Activated T-cell treated with anti-CD3 and anti-CD28 coated beads, Interleukin-2, amount 50 U/mL, for 48 hours (primary cell): ENCODE measurements at regions not wholly inside any gene's neighbourhood (a gene's known extent, or its start where the extent isn't known, plus 50 kb on each side); places are given as distances from the start of the nearest gene placed in this dataset.

ENCODE experiments used
- DNase-seq, 2 experiments: peaks; one replicate each; pipeline ENCODE4 v3.0.0-alpha.2; 2020

- DNase-seq: no peak
These were observed 484.5 kb downstream of the NR2F1-AS1 start for GRCh38 chr5:93096561-93096960.

DNA sequence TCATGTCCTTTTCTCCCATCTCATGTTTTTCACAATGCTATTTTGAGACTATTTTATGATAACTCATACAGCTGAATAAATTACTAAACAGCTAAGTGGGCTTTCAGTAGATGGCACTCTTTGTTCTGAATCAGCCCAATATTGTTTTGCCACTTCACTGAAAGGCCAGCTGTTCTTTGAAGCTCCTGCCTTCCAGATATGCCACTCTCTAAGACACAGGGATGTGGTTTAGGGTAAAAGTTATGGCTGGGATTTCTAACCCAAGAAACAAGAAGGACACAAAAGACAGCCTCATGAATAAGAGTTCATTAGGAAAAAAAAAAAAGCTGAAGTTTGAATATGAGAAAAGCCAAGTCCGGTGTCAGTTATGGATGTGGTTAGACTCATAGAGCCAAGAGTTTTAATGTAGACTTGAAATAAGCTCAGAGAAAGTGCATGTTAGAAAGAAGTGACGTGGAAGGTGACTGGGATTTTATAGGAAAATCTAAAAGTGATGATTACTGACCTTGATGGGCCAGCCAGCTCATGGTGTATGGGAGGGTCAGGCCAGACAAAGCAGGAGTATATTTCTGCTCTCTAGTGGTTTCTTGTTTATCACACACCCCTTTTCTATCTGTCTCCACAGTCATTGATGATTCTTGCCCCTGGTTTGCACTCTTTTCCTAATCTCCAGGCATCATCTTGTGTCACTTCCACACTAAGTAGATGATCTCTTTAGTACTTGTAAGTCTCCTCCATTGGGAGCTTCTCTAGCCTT, 488.5 kb downstream of the NR2F1-AS1 start:
- no peak for DNase-seq

- DNase-seq: no peak
These were observed 490.3 kb downstream of the NR2F1-AS1 start for GRCh38 chr5:93090698-93091097.

DNA sequence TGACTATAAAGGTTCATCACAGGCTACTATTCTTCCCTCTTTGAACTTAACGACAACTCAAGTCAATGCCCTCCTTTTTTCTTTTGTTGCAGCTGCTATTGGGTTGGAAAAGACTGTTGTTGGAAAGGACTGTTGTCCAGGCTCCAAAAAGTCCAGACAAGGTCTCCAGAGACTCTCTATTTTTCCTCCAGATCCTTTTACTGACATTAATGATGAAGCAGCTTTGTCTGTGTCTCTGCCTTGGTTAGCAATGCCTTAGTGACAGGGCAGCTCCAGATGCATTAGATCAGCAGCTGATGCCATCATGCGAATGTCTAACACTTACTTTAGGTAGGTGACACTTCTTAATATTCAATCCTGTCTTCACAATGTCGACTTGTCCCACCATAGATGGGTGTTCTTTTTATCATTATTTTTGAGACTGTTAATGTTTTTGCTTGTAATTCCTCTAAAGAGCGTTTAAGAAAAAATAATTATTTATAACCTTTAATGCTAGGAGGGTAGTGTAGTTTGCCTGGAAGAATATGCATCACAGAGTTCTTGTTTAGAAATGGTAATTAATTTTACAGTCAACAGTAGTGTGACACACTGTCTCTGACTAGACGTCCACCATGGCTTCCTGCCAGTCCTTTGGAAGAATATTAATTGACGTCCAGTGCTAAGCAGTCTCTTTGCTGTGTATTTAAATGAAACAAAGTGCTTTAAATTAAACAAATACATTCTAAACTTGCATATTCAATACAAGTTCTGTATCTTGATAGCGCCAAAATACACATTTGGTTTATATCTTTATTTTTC, 492.2 kb downstream of the NR2F1-AS1 start:
- DNase-seq: no peak

GRCh38 chr5:93087326-93087725, 493.7 kb downstream of the NR2F1-AS1 start:
- no peak for DNase-seq

DNA sequence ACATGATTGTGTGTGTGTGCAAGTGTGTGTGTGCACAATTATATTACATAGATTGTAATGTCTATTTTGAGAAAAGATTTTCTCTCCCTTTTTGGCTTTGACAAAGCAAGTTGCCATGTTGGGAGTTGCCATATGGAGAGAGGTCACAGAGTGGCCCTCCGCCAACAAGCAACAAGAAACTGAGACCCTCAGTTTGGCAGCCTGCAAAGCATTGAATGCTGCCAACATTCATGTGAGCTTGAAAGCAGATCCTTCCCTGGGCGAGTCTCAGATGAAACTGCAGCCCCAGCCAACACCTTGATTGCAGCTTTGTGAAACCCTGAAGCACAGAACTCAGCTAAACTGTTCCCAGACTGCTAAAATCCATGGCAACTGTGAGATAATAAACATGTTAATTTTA, 498.0 kb downstream of the NR2F1-AS1 start:
- no peak for DNase-seq

- no peak for DNase-seq
These were observed 502.0 kb downstream of the NR2F1-AS1 start for GRCh38 chr5:93079046-93079445.

GRCh38 chr5:93078082-93079038, 502.7 kb downstream of the NR2F1-AS1 start:
- DNase-seq: peak in 1 of 2 experiments; percentile 19

GRCh38 chr5:93076566-93076965, 504.5 kb downstream of the NR2F1-AS1 start:
- no peak for DNase-seq

DNA sequence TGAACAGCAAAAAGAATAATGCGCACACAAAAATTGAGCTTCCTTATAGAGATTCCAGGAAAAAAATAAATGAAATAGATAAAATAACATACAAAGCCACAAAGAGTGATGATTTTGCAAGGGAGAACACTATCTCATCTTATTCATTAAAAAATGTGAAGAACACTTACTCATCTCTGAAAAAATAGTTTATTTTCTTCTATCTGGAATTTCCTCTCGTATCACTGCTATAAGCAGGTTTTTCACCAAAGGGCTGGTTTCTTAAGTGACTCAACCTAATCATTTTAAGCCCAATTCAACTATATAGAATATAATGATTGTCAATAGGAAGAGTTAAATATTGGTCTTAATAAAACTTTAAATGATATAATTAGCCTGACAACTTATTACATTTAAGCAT, 504.9 kb downstream of the NR2F1-AS1 start:
- DNase-seq: no peak

GRCh38 chr5:93073547-93073946, 507.5 kb downstream of the NR2F1-AS1 start:
- no peak for DNase-seq

- DNase-seq: no peak
These were observed 508.1 kb downstream of the NR2F1-AS1 start for GRCh38 chr5:93072831-93073459.

DNA sequence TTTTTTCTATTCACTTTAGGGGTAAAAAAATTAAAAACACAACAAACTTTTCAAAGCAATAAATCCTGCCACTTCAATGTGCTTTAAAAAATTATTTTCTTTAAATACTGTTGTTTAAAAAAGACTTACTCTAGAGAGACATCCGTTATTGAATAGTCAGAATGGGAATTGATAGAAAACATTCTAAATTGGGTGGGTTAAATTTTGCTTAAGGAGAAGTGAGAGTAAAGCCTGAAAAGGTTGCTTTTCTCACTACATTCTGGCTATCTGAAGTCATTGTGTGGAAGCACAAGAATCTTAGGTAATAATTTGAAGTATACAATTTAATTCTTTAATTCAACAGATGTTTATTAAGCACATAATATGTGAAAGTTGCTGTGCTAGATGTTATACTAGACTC, 509.3 kb downstream of the NR2F1-AS1 start:
- no peak for DNase-seq

DNA sequence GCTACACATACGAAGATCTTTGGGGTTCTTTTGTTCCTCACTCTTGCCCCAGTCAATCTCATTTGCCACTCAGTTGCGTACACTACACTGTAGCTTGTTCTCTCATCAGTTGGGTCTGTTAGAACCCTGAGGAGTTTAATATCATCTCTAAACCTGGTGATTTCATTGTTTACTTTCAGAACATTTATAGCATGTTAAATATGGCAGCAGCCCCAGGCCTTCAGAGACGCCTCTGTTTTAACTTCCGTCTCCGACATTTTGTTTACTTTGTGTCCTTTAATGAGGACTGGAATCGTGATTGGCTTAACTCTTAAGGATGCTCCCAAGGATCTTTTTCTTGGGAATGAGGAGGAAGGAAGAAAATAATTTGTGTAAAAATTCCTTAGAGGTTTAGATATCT, 510.1 kb downstream of the NR2F1-AS1 start:
- no peak for DNase-seq

- DNase-seq: no peak
These were observed 511.7 kb downstream of the NR2F1-AS1 start for GRCh38 chr5:93069276-93069675.

GRCh38 chr5:93062548-93062947, 518.5 kb downstream of the NR2F1-AS1 start:
- DNase-seq: no peak

DNA sequence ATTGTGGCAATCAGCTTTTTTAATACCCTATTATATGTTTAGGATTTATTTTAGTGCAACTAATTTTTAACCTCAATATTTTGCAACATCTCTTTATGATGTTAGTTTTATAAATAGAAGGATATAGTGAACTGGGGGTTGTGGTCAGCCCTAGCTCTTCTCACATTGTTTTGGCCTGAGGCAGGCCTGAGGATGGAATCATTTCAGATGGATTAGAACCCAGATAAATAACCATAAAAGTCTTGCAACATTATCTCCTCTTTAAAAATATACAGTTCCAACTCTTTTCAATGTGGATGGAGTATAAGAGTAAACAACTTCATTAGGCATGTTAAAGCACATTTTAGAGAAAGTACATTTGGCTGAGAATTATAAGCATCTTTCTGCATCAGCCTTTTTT, 522.7 kb downstream of the NR2F1-AS1 start:
- DNase-seq: no peak

- DNase-seq: no peak
These were observed 523.7 kb downstream of the NR2F1-AS1 start for GRCh38 chr5:93057311-93057710.

DNA sequence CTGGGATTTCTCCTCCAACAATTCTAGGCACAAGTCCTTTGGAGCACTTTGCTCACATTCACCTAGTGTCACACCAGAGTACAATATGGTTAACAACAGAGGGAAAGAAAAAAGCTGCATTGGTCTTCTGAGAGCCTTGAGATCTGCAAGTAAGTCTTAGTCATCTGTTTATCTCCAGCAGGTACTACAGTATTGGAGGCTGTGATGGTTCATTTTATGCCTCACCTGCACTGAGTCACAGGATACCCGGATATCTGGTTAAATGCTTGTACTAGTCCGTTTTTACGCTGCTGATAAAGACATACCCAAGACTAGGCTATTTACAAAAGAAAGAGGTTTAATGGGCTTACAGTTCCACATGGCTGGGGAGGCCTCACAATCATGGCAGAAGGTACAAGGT, 525.0 kb downstream of the NR2F1-AS1 start:
- no peak for DNase-seq

- no peak for DNase-seq
These were observed 525.5 kb downstream of the NR2F1-AS1 start for GRCh38 chr5:93055561-93055960.

DNA sequence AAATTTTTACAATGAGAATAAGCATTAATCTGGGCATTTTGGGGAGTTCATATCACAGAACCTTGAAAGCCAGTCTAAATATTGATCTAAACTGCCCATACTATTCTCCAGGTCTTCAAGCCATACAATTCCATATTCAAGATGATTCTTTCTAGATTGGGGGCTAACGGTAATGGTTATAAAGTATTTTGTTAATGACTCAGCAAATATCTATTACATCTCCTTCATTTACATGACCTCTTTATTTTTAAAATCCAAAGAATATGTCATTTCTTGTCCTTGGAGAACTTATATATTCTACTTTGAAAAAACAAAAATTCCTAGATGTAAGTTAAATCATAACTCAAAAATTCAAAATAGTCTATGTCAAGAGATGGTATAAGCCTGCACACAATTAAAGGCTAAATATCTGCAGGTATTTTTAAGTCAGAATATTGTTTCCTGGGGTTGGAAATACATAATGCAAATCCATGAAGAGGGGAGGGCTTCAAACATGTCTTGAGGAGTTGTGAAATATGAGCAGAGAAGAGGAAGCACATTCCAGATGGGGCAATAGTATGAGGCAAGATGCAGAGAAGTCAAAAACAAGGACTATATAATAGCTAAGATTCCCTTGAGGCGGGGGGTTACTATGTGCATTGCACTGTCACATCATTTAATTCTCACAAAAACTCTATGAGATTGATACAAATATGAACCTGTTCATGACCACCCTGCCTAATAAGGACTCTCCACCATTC, 526.4 kb downstream of the NR2F1-AS1 start:
- DNase-seq: no peak

DNA sequence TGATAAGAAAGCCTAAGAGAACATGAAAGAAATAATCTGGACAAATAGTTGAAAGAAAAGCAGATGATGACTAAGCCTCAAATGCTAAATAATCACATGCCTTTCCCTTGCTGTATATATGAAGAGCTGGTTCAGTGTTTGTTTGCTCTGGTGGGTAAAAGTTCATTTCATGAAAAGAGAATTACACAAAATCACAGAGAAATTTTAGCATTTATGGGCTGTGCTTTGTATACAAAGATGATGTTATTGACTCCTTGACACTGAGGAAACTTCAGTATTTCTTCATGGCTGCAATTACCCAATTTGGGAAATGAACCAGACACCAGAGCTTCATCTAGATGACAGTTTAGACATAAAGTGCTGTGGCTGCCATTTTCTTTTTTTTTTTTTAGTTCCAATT, 527.2 kb downstream of the NR2F1-AS1 start:
- DNase-seq: no peak
